ENCODE measurements at regions not wholly inside any gene's neighbourhood (a gene's known extent, or its start where the extent isn't known, plus 50 kb on each side); places are given as distances from the start of the nearest gene placed in this dataset.
"Not testable (repeated sequence)": the region's sequence is repeated elsewhere in the genome, so short reads cannot be mapped to it uniquely, and the experiment has no call there.

DNA sequence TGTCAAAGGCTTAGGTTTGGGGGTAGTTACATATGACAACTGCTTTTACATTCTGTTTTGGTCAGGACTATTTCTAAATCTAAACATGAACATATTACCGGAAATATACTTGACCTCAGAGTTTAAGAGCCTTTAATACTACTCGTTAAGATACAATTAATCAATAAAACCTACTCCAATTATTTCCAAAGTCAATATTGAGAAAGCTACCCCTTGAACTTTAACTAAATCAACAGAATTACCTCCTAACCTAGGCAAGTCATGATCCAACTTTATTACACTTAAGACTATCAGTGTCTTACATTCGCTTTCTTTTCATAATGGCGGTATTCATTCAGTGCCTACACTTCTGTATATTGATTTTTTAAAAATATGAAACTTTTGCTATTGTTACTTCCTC is 107.7 kb downstream of the RAP2B start:
- DNase-seq, result no peak

DNA sequence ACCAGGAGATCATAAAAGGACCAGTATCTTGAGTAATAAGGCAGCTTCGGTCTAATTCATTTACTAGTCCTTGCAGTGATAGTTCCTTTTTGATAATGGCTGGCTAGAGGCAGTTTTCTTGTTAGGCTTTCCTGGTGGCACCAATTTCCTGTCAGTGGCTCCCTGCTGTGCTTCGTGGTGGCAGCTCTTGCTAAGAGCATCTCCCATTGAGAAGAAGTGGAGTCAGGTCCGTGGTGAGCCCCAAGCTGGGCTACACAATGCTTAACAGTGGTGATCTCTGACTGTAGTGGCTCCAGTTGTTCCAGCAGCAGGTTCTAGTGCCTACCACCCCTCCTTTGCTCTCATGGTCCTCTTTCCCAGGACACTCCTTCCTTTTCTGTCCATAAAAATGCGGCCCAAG is 111.2 kb downstream of the RAP2B start:
- DNase-seq, result peak; percentile 6

DNA sequence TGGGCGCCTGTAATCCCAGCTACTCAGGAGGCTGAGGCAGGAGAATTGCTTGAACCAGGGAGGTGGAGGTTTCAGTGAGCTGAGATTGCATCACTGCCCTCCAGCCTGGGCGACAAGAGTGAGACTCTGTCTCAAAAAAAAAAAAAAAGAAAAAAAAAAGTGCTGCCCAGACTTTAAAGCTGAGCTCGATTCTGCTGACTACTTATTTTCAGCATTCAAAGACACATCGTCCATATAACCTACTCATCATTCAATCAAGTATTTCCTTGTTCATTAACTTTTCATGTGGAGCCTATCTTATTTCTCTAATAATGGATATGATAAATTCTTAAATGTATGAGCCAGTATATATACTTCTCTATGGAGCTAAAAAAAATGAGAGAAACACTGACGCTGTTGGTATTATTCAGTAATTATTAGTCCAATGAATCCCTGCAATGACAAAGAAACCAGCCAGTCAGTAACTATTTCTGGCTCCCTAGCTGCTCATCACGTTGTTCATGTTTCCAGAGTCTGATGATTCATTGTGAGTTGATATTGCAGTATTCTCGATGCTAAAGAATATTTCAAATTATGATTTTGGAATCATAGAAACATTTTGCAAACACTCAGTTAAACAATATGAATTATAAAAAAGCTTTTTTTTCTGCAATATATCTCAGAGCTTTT is 111.9 kb downstream of the RAP2B start:
- DNase-seq, result no peak

DNA sequence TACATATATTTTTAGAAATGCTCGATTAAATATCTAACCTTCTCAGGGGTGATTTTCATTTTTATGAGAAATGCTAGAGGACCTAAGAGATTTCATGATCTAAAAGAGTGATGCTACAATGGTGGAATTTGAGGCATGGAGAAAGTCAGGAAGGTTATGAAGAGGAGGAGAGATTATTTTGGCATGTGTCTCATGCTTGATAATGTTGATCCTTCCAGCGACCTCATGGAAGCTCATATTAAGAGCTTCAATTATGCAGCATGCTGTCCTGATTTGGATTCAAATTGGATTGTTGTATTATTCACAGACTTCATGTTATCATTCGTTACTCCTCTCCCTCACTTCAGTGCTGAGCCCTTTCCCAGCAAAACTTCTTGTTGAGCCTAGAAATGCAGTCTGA is 112.5 kb downstream of the RAP2B start:
- DNase-seq, result no peak

DNA sequence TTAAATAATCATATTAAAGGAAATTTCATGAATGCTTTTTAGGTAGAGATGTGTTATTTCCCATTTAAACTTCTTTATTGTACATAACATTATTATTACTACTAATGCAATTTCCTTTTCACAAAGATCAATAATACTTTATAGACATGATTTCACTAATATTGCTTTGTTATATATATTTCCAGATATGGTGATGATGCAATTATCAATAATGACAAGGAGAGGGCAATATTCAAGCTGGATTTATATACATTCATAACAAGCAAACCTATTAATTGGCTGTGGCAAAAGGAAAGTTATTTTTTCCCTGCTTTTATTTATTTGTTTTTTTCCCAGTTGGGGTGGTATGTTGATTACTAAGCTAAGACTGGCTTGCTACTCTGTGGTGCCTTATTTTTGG is 113.5 kb downstream of the RAP2B start:
- no peak for DNase-seq

DNA sequence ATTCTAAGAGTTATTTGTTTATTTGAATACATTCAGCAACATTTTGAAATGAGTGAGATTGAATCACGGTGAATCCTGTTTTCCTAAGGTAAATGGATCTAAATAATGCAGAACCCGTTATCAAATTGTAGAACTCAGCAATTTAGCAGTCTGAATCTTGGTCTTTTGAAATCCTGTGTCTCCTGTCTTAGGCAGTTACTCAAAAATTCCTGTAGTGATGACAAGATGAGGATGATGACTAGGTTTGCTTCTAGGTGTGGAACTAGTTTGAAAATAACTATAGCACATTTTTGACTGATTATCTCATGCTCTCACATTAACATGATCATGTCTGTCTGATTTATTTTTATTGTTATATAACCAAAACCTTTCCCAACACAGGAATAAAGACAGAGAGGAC is 115.0 kb downstream of the RAP2B start:
- no peak for DNase-seq

DNA sequence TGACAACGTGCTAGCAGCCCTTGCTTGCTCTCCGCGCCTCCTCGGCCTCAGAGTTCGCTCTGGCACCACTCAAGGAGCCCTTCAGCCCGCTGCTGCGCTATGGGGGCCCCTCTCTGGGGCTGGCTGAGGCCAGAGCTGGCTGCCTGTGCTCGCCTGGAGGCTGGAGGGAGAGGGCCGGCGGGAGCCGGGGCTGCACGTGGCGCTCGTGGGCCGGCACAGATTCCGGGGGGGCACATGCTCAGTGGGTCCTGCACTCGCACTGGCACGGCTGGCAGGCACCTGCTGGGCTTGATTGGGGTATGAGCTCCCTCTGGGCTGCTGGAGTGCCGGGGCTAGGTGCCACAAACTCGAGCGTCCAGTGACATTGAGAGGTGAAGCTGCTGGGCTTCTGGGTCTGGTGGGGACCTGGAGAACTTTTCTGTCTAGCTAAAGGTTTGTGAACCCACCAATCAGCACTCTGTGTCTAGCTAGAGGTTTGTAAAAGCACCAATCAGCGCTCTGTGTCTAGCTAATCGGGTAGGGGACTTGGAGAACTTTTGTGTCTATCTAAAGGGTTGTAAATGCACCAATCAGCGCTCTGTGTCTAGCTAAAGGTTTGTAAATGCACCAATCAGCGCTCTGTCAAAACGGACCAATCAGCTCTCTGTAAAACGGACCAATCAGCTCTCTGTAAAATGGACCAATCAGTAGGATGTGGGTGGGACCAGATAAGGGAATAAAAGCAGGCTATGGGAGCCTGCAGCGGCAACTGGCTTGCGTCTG is 119.4 kb downstream of the RAP2B start:
- DNase-seq, result not testable (repeated sequence)

DNA sequence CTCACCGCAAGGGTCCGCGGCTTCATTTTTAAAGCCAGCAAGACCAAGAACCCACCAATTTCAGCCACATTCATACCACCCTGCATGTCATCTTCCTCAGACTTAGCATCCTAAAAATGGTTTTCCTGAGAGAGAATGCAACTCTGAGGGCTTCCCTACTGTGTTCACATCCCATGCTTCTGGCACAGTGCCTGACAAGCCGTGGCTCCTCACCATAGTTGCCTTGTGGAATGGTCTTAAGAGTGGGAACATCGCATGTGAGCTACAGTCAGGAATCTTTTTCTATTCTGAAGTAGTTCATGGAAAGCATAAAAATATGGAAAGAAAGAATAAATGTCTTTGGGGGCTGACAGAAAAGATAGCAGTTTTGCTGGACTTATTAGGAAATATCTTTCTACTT is 120.3 kb downstream of the RAP2B start:
- DNase-seq, result peak; percentile 1

DNA sequence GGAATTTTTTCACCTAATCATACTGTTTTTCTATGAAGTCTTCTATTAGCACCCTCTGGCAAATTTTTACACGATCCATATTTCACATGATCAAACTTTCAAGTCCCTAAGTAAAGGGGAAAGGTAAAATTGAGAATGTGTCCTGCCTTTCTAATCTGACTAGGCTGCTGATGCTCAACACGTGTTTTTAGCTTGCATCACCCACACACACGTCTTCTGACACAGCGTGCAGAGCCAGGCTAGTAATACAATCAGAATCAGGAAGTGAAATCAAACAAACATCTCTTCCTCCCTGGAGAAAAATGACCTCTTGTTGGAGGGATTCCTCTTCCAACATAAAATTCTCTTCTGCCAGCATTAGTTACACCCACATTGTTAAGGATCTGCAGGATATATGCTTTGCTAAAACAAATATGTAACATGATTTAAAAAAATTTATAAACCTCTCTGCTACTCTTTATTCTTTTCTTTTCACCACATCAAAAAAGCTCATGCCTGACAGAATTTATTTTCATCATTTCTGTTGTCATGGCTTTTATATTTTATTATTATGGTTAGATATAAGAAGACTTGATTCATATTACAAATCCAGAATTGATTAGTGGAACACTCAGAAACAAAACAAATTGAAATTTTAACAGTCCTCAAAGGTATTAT is 122.4 kb downstream of the RAP2B start:
- peak; percentile 55 for DNase-seq

DNA sequence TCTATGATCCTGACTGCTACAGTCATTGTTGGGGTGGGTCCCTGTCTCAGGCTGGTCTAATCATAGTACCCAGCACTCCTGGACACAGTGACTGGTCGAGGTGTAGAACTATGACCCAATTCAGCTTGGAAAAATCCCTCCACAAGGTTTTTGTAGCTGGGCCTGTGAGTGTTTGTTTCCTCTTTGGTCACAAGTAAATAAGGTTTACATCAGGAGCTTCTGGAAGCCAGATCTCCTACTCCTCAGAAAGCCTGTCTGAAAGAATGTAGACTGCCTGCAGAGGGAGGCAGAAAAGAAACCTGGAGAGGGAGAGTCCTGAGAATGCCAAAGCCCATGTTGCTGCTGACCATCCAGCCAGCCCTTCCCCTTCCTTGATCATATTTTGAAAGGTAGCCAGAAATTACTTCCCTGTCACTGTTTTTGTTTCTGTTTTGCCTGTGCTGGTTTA is 123.2 kb downstream of the RAP2B start:
- peak; percentile 3 for DNase-seq

DNA sequence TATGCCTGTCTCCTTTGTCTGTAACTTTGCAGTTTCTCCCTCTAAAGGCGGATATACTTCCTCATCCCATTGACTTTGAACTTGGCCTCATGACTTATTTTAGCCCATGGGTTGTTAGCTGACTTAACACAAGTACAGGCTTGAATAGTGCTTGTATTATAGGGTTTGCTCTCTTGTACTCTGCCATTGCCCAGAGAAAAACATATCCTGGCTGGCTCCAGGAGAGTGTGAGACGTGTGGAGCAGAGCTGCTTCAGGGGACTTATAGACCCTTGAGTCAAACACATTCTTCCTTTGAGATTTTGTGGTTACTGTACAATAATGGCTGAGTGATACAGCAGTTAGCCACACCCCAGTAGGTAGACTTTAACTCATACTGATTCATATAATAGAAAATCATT is 124.0 kb downstream of the RAP2B start:
- no peak for DNase-seq

DNA sequence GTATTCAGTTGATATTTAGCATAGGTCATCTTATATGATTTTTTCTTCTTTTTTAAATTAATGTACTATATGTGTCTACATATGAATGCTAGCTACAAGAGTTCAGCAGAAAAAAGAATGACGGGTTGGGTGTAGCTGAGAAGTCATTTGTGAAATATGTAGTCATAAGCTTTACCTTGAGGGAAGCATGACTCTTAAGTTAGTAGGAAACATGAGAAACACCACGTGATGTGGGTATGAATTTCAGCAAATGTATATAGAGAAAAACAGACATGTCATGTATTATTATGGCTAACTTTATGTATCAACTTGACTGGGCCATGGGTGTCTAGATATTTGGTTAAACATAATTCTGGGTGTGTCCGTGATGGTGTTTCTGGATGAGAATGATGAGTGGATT is 125.0 kb downstream of the RAP2B start:
- no peak for DNase-seq

DNA sequence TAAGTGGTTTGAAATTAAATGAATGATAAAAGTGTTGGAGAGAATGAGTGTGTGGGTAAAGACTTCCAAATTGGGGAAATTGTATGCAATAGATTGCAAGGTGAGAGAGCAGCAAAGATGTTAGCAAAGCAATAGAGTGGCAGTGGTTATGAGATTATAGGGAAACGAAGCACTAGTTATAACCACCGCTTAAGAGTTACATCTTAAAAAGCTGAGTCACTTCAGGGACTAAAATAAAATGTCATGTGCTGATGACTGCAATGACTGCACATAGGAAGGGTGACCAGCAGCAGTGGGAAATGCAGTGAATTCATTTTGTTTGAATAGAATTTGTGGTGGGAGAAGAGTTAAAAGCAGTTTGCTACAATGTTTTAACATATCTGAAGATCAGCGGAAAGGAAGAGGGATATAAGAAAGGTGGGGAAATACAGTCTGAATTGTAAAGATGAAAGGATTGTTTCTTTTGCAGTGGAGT is 127.3 kb downstream of the RAP2B start:
- no peak for DNase-seq

DNA sequence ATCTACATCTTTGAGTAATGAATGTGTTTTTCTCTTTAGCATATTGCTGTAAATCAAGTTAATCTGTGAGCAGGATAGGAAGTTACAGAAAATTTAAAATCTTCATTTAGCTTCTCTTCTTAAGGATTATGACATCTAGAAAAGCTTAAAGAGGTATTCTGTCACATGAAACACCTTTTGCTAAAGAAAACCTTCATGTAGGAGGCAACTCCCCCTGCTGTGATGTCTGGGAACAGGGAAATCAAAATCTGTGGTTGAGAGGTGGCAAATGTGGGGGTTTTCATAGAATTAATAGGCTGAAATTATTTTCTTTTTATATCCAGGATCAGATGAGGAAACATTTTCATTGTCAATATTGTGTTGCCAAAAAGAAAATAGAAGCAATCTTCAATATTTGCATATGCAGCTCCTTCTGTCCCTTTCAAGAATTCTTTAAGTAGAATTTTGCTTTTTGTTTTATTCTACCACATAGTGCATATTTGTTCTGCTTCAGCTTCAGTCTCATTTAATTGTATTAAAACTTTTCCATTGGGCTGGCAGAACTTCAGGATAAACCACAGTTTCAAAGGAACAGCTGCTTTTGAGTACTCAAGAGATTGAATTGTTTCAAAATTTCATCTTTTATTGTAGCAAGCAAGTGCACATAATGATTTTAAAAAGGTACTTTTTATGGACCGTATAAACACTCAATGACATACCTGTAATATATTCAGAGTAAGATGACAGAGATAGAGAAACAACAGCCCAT is 128.4 kb downstream of the RAP2B start:
- peak; percentile 30 for DNase-seq

DNA sequence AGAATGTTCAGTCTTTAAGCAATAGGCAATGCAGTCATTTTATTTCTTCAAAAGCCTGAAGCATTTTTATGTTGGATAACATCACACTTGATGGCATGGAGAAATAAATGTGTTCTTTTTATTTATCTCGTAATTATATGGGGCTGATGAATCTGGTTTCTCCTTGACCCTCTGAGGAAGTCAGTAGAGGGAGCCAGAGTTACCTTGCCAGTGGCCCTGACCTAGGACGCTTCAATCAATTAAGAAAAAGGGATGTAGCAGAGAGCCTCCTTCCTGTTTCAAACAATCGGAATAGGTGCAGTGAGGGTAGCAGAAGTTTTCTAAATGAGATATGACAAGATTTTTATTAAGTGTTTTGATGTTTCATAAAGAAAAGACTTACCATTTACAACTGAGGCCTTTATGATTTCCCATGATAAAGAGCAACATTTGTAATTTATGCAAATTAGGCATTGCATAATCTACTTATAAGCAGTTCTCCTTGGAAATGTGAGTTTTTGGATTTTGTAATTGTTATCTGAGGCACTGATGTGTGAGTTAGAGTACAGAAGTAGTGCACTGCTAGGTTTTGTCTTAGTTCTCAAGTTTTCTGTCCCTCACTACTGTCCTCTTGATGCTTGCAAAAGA is 129.1 kb downstream of the RAP2B start:
- DNase-seq, result peak; percentile 56

DNA sequence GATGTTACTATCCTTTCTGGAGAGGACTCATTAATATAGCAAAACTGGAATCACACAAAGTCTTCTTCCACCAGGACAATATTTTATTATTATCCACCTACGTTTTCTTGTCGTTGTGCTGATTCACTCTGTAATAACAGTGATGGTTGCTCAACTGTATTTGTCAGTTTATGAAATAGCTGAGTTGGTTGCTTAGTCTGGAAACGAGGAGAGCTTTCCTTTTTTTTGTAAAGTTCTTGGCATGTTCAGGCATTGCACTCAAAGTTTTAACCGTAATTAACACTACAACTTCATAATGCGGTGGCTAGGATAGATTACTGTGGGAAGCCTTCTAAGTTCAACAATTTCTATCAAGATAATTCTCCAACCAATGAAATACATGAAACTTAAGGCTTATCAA is 131.2 kb downstream of the RAP2B start:
- DNase-seq, result no peak

DNA sequence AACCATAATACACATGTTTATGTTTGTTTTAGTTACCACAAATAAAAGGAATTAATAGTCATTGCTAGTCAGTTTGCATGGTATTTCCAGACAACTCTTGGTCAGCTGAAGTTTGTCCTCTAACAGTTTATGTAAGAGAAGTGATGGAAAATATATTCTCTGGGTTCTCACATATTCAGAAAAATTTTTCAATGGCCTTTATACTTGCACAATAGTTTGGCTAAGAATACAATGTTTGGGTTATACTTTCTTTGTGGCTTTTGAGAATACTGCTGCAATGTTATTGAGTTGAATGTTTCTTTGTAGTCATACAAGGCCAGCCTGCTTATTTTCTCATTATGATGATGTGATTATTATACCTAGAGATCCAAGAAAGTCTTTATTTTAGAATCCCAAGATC is 133.9 kb downstream of the RAP2B start:
- no peak for DNase-seq

DNA sequence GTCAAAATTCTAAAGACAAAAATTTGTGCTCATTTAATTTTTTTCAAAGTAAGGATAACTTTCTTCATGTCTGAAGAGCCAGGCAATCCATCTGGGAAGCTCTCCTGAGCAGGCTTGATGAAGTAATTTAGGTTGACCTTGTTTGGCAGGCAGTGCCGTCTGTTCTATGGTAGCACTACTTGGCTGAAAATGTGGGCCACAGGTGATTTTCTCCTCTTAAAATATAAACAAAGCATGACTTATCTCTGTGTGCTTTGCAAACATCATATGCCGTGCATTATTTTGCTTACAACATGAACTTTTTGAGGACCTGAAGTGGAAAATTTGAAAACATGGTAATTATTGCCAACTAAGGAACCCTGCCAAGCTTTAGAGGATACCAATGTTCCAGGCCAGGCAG is 143.2 kb downstream of the RAP2B start:
- peak; percentile 77 for DNase-seq

DNA sequence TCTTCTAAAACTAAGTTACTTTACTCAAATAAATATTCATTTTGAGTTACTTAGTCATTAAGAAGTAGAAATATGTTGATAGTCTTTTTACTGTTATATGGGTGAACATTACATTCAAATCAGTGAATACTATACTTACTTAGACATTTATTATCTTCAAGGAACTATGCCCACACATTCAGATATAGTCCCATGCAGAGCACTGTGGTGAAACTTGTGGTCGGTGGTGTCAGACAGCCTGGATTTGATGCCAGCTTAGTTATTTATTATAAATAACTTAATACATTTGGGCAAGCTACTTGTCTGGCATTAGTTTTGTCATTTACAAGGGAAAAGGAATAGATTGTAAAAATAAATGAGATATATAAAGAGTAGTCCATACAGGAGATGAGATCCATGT is 149.5 kb downstream of the RAP2B start:
- DNase-seq, result no peak

DNA sequence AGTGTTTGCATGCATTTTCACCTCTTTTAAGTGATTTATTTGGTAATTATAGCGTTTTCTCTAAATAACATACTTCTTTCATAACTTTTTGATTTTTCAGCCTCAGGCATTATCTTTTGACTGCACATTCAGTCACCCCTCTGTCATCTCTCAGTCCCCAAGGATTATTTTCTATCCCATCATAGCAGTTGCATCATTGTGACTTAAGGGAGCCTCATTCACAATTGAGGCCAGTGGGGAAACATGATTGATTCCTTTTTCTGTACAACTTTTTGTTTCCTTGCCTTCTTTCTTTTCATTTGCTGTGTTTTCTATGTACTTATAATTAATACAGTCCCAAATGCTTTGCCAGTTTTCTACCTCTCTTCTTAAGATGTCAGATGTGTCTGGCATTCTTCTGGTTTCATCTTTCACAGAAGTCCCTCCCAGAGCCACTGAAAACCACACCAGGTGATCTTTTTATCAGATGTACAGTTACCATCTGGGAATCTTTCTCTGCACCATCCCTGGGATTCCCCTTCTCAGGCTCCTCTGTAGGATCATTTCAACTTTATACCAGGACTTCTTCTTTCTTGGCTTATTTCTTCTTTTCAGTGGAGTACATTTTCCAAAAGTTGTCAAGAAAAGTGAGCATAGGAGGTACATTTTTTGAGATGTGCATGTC is 151.4 kb downstream of the RAP2B start:
- DNase-seq, result peak; percentile 12

DNA sequence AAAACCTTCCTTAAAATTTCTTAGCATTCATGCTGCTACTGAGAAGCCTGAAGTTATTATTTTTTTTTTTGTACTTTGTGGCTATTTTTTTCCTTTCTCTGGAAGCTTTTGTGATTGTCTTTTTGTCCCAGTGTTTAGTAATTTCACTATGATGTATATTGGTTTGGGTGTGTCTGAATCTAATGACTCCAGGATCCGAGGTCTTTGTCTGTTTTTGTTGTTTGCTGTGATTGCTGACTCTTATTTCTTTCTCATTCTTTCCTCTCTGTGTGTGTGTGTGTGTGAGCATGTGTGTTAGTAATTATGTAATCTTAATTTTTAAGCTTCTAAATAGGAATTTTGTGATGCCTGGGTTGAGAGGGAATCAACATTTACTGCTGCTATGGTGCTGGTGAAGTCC is 152.0 kb downstream of the RAP2B start:
- no peak for DNase-seq

DNA sequence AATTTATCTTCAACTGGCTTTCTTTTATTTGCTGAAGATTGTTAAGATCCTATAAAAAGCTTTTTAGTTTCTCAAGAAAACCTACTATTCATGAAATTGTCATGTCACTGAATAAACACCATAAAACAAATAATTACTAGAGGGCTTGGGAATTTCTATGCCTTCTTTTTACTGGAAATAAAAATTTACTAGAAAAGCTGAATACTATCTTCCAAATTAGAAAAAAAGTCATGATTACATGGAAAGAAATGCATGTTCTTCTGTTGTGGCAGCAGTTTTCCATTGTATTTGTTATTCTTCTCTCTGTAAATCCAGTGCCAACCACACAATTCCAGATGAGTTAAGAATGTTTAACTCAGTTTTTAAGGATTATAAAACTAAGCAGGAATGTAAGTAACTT is 153.8 kb downstream of the RAP2B start:
- DNase-seq, result no peak

All from NCI-H69 (cell line).